ENCODE measurements at regions not wholly inside any gene's neighbourhood (a gene's known extent, or its start where the extent isn't known, plus 50 kb on each side); places are given as distances from the start of the nearest gene placed in this dataset.

GRCh38 chr4:84432713-84433112, 66.4 kb downstream of the NKX6-1 start:
- TF ChIP-seq EZH2 (IDR thresholded peaks at IDR 0.05; ENCODE audit: borderline replicate concordance, control insufficient read depth, low read depth, low read length) = no peak
- no peak for TF ChIP-seq CTCF (IDR thresholded peaks at IDR 0.05 in 2 of 3, conservative IDR thresholded peaks at IDR 0.05 in 1 of 3; ENCODE audit: control insufficient read depth in 2 of 3, extremely low read depth in 1 of 3, insufficient read depth in 1 of 3, low read depth in 3 of 3, low read length in 3 of 3)
- no peak for TF ChIP-seq TCF7 (IDR thresholded peaks at IDR 0.05; ENCODE audit: borderline replicate concordance)
- TF ChIP-seq MTA3 (IDR thresholded peaks at IDR 0.05; ENCODE audit: borderline replicate concordance, low read length) = no peak
- no peak for TF ChIP-seq NR2C2 (IDR thresholded peaks at IDR 0.05; ENCODE audit: borderline replicate concordance, control insufficient read depth, insufficient read length, low read depth)
- TF ChIP-seq CREB1 (IDR thresholded peaks at IDR 0.05; ENCODE audit: low read depth) = no peak
- TF ChIP-seq CHD2 (IDR thresholded peaks at IDR 0.05; ENCODE audit: borderline replicate concordance, low read depth, low read length) = no peak
- no peak for TF ChIP-seq EP300 (IDR thresholded peaks at IDR 0.05; ENCODE audit: borderline replicate concordance in 1 of 2, control insufficient read depth in 1 of 2, low read depth in 2 of 2, low read length in 2 of 2)
- no peak for TF ChIP-seq GABPA (IDR thresholded peaks at IDR 0.05; ENCODE audit: low read depth)
